A549 (cell line): ENCODE measurements at regions not wholly inside any gene's neighbourhood (a gene's known extent, or its start where the extent isn't known, plus 50 kb on each side); places are given as distances from the start of the nearest gene placed in this dataset.

Source experiments
- ATAC-seq, 2 experiments: fragments of 200-7000 bp in 1 of 2; fragments of >200 bp in 1 of 2; cut with Nextera tagmentation in 1 of 2; cut with Tn5 transposase in 1 of 2; 3 replicates each; pipeline versions ENCODE4 v1.8.0 to v1.9.1; 2018 to 2020; ENCODE audit warnings: mild to moderate bottlenecking in 1 of 2, moderate library complexity in 1 of 2
- CTCF ChIA-PET: fragments of 300-600 bp; sonication (Branson Sonifier 250); formaldehyde crosslinking; extraction: SDS; loops from one replicate; lab custom pipeline; 2021; ENCODE audit warnings: antibody characterized with exemption, inconsistent platforms; lab: Yijun Ruan, JAX
- POLR2A ChIA-PET: fragments of 350-600 bp; formaldehyde crosslinking; extraction: SDS; loops from one replicate; lab custom pipeline; 2021; ENCODE audit warnings: antibody characterized with exemption, inconsistent platforms; lab: Yijun Ruan, JAX
- DNase-seq, 2 experiments: peaks; one replicate each; pipeline versions ENCODE4 v3.0.0 to v3.0.0-alpha.2; 2011 to 2016; ENCODE audit warnings: low read depth in 1 of 2, low spot score in 1 of 2
- FAIRE-seq: peaks from 2 replicates; lab custom pipeline; 2011; peaks lifted over from hg19 to GRCh38; lab: Jason Lieb, UNC
- H3K27ac ChIP-seq, 2 experiments: fragments of >200 bp; sonication (Bioruptor Twin); formaldehyde crosslinking; 3 replicates each; pipeline ENCODE4 v1.5.1; 2016 to 2017
- H3K4me1 ChIP-seq: fragments of >200 bp; sonication (Bioruptor Twin); formaldehyde crosslinking; 3 replicates; pipeline ENCODE4 v1.6.1; 2016
- H3K4me2 ChIP-seq: fragments of >200 bp; sonication (Bioruptor Twin); formaldehyde crosslinking; 3 replicates; pipeline ENCODE4 v1.6.1; 2016
- H3K4me3 ChIP-seq: fragments of >200 bp; sonication (Bioruptor Twin); formaldehyde crosslinking; 3 replicates; pipeline ENCODE4 v1.5.1; 2016
- H3K9me3 ChIP-seq: fragments of >200 bp; sonication (Bioruptor Twin); formaldehyde crosslinking; 3 replicates; pipeline ENCODE4 v1.6.1; 2016
- CHD4 ChIP-seq: fragments of 200-600 bp; sonication (generic); IDR thresholded peaks from 2 replicates; pipeline ENCODE4 v1.6.1; 2016; ENCODE audit warnings: antibody characterized with exemption, mild to moderate bottlenecking, borderline replicate concordance
- FOSL2 ChIP-seq, 2 experiments: fragments of 450-650 bp in 1 of 2; fragments of >200 bp in 1 of 2; sonication (Bioruptor Twin) in 1 of 2; formaldehyde crosslinking; IDR thresholded peaks; 2 replicates each; pipeline versions ENCODE4 v1.5.0 to v1.6.1; 2016 to 2020; ENCODE audit warnings: mild to moderate bottlenecking in 1 of 2, moderate library complexity in 1 of 2
- FOXS1 ChIP-seq: fragments of 250-450 bp; sonication (Bioruptor Pico); IDR thresholded peaks from 2 replicates; pipeline ENCODE4 v1.5.0; 2020; ENCODE audit warnings: mild to moderate bottlenecking, moderate library complexity
- HDAC2 ChIP-seq: fragments of 200-600 bp; sonication (generic); IDR thresholded peaks from 2 replicates; pipeline ENCODE4 v1.6.1; 2016
- HEYL ChIP-seq: fragments of 250-450 bp; sonication (Bioruptor Pico); IDR thresholded peaks from 2 replicates; pipeline ENCODE4 v1.8.0; 2021; ENCODE audit warnings: mild to moderate bottlenecking, moderate library complexity
- HOXB5 ChIP-seq: fragments of 250-450 bp; sonication (Bioruptor Pico); IDR thresholded peaks from 2 replicates; pipeline ENCODE4 v1.5.0; 2020; ENCODE audit warnings: mild to moderate bottlenecking, moderate library complexity
- MAZ ChIP-seq: fragments of 150-350 bp; IDR thresholded peaks from 2 replicates; pipeline ENCODE4 v1.6.1; 2014; ENCODE audit warnings: antibody characterized with exemption, low read depth, low read length, borderline replicate concordance
- MYC ChIP-seq: IDR thresholded peaks from 2 replicates; pipeline ENCODE4 v1.6.1; 2012; ENCODE audit warnings: mild to moderate bottlenecking, inconsistent platforms, low read length, improper control_type of control experiment, borderline replicate concordance
- NR3C1 ChIP-seq: fragments of >200 bp; sonication (Bioruptor Twin); formaldehyde crosslinking; IDR thresholded peaks from 3 replicates; pipeline ENCODE4 v1.6.1; 2017
- PHF8 ChIP-seq: fragments of 200-600 bp; sonication (generic); IDR thresholded peaks from 2 replicates; pipeline ENCODE4 v1.6.1; 2016; ENCODE audit warnings: low read depth, mild to moderate bottlenecking, antibody characterized with exemption, moderate library complexity, borderline replicate concordance
- POLR2AphosphoS2 ChIP-seq: conservative IDR thresholded peaks from 2 replicates; pipeline ENCODE4 v1.6.1; 2012; ENCODE audit warnings: low read length, improper control_type of control experiment, inconsistent platforms
- RARB ChIP-seq: fragments of 250-450 bp; sonication (Bioruptor Pico); IDR thresholded peaks from 2 replicates; pipeline ENCODE4 v1.8.0; 2021; ENCODE audit warnings: mild to moderate bottlenecking, moderate library complexity
- RCOR1 ChIP-seq: fragments of 150-350 bp; IDR thresholded peaks from 2 replicates; pipeline ENCODE4 v1.6.1; 2014; ENCODE audit warnings: antibody characterized with exemption, low read length, low read depth
- RFX5 ChIP-seq: fragments of 450-650 bp; IDR thresholded peaks from 2 replicates; pipeline ENCODE4 v1.7.1; 2014; ENCODE audit warnings: antibody characterized with exemption, mild to moderate bottlenecking, moderate library complexity
- SREBF2 ChIP-seq: fragments of 450-650 bp; IDR thresholded peaks from 2 replicates; pipeline ENCODE4 v1.6.1; 2014; ENCODE audit warnings: mild to moderate bottlenecking, moderate library complexity
- TFCP2L1 ChIP-seq: fragments of 250-450 bp; sonication (Bioruptor Pico); IDR thresholded peaks from 2 replicates; pipeline ENCODE4 v1.5.0; 2021; ENCODE audit warnings: mild to moderate bottlenecking
- TP53 ChIP-seq: fragments of 250-450 bp; sonication (Bioruptor Pico); IDR thresholded peaks from 2 replicates; pipeline ENCODE4 v1.5.0; 2021; ENCODE audit warnings: mild to moderate bottlenecking, moderate library complexity
- ZNF302 ChIP-seq: fragments of 250-450 bp; sonication (Bioruptor Pico); IDR thresholded peaks from 2 replicates; pipeline ENCODE4 v1.9.0; 2021; ENCODE audit warnings: inconsistent platforms, mild to moderate bottlenecking, moderate library complexity
- ZSCAN20 ChIP-seq: fragments of 250-450 bp; sonication (Bioruptor Pico); IDR thresholded peaks from 2 replicates; pipeline ENCODE4 v1.8.0; 2022; ENCODE audit warnings: mild to moderate bottlenecking, moderate library complexity
- WGBS: methylation state at CpG from one replicate; pipeline ENCODE4 v1.1.6; 2017; ENCODE audit errors: missing lambda C conversion rate; 5-methylcytosine and 5-hydroxymethylcytosine counted together
- TF ChIP-seq, protein P1 (sequence below): fragments of 200-600 bp; sonication (generic); IDR thresholded peaks from 2 replicates; pipeline ENCODE4 v1.6.1; 2016; ENCODE audit warnings: antibody characterized with exemption, mild to moderate bottlenecking, moderate library complexity
- TF ChIP-seq, protein P2 (sequence below): IDR thresholded peaks from 2 replicates; pipeline ENCODE4 v1.6.1; 2012
- TF ChIP-seq, protein P3 (sequence below): fragments of 250-450 bp; sonication (Bioruptor Pico); IDR thresholded peaks from 2 replicates; pipeline ENCODE4 v1.5.0; 2021; ENCODE audit warnings: mild to moderate bottlenecking, moderate library complexity, borderline replicate concordance
- TF ChIP-seq, protein P4 (sequence below): IDR thresholded peaks from 2 replicates; pipeline ENCODE4 v1.6.1; 2012; ENCODE audit warnings: low read depth, borderline replicate concordance
- TF ChIP-seq, protein P5 (sequence below): fragments of 250-450 bp; sonication (Bioruptor Pico); IDR thresholded peaks from 2 replicates; pipeline ENCODE4 v1.5.0; 2020; ENCODE audit warnings: low read depth, mild to moderate bottlenecking, moderate library complexity
- TF ChIP-seq, protein P6 (sequence below): fragments of >200 bp; sonication (Bioruptor Twin); formaldehyde crosslinking; IDR thresholded peaks from 3 replicates; pipeline ENCODE4 v1.6.1; 2016

DNA sequence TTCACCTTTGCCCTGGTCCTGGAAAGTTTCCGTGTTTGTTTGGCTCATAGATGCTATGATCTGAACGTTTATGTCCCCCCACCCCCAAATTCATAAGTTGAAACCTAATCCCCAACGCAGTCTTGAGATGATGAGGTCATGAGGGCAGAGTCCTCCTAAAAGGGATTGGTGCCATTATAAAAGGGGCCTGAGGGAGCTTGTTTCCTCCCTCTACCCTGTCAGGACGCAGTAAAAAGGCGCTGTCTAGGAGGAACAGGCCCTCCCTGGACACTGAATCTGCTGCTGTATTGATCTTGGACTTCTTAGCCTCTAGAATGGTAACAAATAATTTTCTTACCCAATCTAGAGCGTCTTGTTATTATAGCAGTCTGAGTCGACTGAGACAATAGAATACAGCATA, 2190.6 kb upstream of the TENM3 start (continued):
- no peak for TF ChIP-seq TP53 (CRISPR knock-in tag)
- TF ChIP-seq ZNF302: no peak
- TF ChIP-seq RFX5: no peak
- TF ChIP-seq FOSL2 (IDR thresholded peaks at IDR 0.05): no peak
- TF ChIP-seq FOSL2 (CRISPR knock-in tag; IDR thresholded peaks at IDR 0.05): no peak
- TF ChIP-seq, protein P1, sequence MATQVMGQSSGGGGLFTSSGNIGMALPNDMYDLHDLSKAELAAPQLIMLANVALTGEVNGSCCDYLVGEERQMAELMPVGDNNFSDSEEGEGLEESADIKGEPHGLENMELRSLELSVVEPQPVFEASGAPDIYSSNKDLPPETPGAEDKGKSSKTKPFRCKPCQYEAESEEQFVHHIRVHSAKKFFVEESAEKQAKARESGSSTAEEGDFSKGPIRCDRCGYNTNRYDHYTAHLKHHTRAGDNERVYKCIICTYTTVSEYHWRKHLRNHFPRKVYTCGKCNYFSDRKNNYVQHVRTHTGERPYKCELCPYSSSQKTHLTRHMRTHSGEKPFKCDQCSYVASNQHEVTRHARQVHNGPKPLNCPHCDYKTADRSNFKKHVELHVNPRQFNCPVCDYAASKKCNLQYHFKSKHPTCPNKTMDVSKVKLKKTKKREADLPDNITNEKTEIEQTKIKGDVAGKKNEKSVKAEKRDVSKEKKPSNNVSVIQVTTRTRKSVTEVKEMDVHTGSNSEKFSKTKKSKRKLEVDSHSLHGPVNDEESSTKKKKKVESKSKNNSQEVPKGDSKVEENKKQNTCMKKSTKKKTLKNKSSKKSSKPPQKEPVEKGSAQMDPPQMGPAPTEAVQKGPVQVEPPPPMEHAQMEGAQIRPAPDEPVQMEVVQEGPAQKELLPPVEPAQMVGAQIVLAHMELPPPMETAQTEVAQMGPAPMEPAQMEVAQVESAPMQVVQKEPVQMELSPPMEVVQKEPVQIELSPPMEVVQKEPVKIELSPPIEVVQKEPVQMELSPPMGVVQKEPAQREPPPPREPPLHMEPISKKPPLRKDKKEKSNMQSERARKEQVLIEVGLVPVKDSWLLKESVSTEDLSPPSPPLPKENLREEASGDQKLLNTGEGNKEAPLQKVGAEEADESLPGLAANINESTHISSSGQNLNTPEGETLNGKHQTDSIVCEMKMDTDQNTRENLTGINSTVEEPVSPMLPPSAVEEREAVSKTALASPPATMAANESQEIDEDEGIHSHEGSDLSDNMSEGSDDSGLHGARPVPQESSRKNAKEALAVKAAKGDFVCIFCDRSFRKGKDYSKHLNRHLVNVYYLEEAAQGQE: no peak
- TF ChIP-seq, protein P2, sequence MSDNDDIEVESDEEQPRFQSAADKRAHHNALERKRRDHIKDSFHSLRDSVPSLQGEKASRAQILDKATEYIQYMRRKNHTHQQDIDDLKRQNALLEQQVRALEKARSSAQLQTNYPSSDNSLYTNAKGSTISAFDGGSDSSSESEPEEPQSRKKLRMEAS: no peak
- TF ChIP-seq HDAC2: no peak

DNA sequence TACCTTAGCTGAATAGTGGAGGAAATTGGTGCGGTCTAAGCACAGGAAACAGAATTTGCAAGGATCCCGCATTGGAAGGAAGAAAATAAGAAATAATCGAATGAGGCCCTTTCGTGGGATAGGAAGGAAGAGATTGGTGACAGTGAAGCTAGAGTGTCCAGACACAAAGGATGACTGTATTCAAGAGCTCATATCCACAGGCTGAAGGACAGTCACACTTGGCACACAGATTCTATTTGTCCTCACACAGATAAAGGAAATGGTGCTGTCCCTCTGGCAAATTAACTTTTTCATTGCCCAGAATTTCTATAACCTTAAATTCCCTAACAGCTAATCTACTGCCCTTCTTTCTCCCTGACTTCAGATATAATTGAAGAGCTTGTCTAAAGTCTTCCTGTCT, 2188.9 kb upstream of the TENM3 start:
- no peak for FAIRE-seq
- no peak overlapping the region for H3K27ac ChIP-seq
- ChIA-PET POLR2A (no interaction called here), CTCF (no interaction called here)
- H3K4me1 ChIP-seq: no peaks in the 10 kb centered on the region; the same call in 2 of the 3 replicates
- H3K4me3 ChIP-seq: no peak overlapping the region
- TF ChIP-seq CHD4 (no peak), ZSCAN20 (CRISPR knock-in tag) (no peak), RARB (no peak), NR3C1 (no peak), POLR2AphosphoS2 (no peak), PHF8 (no peak), RCOR1 (no peak), HEYL (CRISPR knock-in tag) (no peak), FOXS1 (CRISPR knock-in tag) (no peak), MAZ (no peak), SREBF2 (no peak), MYC (no peak), TFCP2L1 (CRISPR knock-in tag) (no peak), HOXB5 (no peak)
- TF ChIP-seq, protein P3, sequence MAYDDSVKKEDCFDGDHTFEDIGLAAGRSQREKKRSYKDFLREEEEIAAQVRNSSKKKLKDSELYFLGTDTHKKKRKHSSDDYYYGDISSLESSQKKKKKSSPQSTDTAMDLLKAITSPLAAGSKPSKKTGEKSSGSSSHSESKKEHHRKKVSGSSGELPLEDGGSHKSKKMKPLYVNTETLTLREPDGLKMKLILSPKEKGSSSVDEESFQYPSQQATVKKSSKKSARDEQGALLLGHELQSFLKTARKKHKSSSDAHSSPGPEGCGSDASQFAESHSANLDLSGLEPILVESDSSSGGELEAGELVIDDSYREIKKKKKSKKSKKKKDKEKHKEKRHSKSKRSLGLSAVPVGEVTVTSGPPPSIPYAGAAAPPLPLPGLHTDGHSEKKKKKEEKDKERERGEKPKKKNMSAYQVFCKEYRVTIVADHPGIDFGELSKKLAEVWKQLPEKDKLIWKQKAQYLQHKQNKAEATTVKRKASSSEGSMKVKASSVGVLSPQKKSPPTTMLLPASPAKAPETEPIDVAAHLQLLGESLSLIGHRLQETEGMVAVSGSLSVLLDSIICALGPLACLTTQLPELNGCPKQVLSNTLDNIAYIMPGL: no peak
- TF ChIP-seq, protein P4, sequence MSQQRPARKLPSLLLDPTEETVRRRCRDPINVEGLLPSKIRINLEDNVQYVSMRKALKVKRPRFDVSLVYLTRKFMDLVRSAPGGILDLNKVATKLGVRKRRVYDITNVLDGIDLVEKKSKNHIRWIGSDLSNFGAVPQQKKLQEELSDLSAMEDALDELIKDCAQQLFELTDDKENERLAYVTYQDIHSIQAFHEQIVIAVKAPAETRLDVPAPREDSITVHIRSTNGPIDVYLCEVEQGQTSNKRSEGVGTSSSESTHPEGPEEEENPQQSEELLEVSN: no peak
- TF ChIP-seq, protein P2: no peak
- TF ChIP-seq, protein P5, sequence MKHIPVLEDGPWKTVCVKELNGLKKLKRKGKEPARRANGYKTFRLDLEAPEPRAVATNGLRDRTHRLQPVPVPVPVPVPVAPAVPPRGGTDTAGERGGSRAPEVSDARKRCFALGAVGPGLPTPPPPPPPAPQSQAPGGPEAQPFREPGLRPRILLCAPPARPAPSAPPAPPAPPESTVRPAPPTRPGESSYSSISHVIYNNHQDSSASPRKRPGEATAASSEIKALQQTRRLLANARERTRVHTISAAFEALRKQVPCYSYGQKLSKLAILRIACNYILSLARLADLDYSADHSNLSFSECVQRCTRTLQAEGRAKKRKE (CRISPR knock-in tag): no peak
- TF ChIP-seq, protein P6, sequence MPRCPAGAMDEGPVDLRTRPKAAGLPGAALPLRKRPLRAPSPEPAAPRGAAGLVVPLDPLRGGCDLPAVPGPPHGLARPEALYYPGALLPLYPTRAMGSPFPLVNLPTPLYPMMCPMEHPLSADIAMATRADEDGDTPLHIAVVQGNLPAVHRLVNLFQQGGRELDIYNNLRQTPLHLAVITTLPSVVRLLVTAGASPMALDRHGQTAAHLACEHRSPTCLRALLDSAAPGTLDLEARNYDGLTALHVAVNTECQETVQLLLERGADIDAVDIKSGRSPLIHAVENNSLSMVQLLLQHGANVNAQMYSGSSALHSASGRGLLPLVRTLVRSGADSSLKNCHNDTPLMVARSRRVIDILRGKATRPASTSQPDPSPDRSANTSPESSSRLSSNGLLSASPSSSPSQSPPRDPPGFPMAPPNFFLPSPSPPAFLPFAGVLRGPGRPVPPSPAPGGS: no peak
- TF ChIP-seq, protein P1: no peak
- H3K4me2 ChIP-seq: no peak overlapping the region
- no peak for DNase-seq
- WGBS: 50% methylated on average over 4 of the region's 4 CpGs
- H3K9me3 ChIP-seq: no peaks in the 10 kb centered on the region
- no peak for ATAC-seq
